Mammary epithelial cell (primary cell): ENCODE measurements at regions not wholly inside any gene's neighbourhood (a gene's known extent, or its start where the extent isn't known, plus 50 kb on each side); places are given as distances from the start of the nearest gene placed in this dataset.

Experiments used
- EZH2 ChIP-seq: IDR thresholded peaks from 2 replicates; pipeline ENCODE4 v1.6.1; 2012; ENCODE audit warnings: low read length, inconsistent platforms, borderline replicate concordance
- TF ChIP-seq, protein P1 (sequence below), 2 donors: IDR thresholded peaks in 1 of 2; conservative IDR thresholded peaks in 1 of 2; 2 replicates each; pipeline ENCODE4 v1.5.1; 2011 to 2012; ENCODE audit warnings: inconsistent platforms in 2 of 2, low read length in 2 of 2, mild to moderate bottlenecking in 2 of 2, control low read depth in 1 of 2, low read depth in 1 of 2; ENCODE audit not compliant: insufficient read depth in 1 of 2; ENCODE audit errors: extremely low read depth in 1 of 2

DNA sequence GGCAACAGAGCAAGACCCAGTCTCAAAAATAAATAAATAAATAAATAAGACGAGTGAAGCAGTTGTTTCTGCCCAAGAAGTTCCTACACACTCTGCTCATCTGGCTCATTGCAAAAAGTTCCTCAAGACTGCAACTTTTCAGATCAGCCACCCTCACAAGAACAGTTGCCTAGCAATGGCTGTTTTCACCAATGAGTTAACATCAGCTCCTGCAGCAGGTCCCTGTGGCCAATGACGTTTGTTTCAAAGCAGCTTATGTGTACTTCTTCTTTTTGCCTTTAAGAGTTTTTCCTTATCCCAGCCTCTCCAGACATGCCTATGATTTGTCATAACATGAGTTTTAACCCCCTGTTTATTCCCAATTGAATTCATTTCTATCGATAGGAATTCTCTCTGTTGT is 118.4 kb upstream of the SPRED1 start:
- TF ChIP-seq, protein P1, sequence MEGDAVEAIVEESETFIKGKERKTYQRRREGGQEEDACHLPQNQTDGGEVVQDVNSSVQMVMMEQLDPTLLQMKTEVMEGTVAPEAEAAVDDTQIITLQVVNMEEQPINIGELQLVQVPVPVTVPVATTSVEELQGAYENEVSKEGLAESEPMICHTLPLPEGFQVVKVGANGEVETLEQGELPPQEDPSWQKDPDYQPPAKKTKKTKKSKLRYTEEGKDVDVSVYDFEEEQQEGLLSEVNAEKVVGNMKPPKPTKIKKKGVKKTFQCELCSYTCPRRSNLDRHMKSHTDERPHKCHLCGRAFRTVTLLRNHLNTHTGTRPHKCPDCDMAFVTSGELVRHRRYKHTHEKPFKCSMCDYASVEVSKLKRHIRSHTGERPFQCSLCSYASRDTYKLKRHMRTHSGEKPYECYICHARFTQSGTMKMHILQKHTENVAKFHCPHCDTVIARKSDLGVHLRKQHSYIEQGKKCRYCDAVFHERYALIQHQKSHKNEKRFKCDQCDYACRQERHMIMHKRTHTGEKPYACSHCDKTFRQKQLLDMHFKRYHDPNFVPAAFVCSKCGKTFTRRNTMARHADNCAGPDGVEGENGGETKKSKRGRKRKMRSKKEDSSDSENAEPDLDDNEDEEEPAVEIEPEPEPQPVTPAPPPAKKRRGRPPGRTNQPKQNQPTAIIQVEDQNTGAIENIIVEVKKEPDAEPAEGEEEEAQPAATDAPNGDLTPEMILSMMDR (conservative IDR thresholded peaks at IDR 0.05 in 1 of 2, IDR thresholded peaks at IDR 0.05 in 1 of 2; ENCODE audit: extremely low read depth in 1 of 2, insufficient read depth in 1 of 2, low read depth in 1 of 2, low read length in 2 of 2): no peak
- no peak for TF ChIP-seq EZH2
